ENCODE measurements at regions not wholly inside any gene's neighbourhood (a gene's known extent, or its start where the extent isn't known, plus 50 kb on each side); places are given as distances from the start of the nearest gene placed in this dataset.

GRCh38 chr2:3112131-3112530 is 265.5 kb downstream of the EIPR1 start:
- no peaks in the 10 kb centered on the region for H3K36me3 ChIP-seq (ENCODE audit: low read depth)
- TF ChIP-seq, protein P1, sequence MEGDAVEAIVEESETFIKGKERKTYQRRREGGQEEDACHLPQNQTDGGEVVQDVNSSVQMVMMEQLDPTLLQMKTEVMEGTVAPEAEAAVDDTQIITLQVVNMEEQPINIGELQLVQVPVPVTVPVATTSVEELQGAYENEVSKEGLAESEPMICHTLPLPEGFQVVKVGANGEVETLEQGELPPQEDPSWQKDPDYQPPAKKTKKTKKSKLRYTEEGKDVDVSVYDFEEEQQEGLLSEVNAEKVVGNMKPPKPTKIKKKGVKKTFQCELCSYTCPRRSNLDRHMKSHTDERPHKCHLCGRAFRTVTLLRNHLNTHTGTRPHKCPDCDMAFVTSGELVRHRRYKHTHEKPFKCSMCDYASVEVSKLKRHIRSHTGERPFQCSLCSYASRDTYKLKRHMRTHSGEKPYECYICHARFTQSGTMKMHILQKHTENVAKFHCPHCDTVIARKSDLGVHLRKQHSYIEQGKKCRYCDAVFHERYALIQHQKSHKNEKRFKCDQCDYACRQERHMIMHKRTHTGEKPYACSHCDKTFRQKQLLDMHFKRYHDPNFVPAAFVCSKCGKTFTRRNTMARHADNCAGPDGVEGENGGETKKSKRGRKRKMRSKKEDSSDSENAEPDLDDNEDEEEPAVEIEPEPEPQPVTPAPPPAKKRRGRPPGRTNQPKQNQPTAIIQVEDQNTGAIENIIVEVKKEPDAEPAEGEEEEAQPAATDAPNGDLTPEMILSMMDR (IDR thresholded peaks at IDR 0.05), result no peak
- H3K4me3 ChIP-seq, result no peak overlapping the region
- intact Hi-C loops (cut with DNase I, micrococcal nuclease), result no loop called here
- H3K9me3 ChIP-seq, result no peaks in the 10 kb centered on the region
- ATAC-seq, result no peak
- DNase-seq, result no peak
- H3K4me1 ChIP-seq (ENCODE audit: low read depth), result no peaks in the 10 kb centered on the region

- intact Hi-C loops (cut with DNase I, micrococcal nuclease), result no loop called here
- Histone ChIP-seq H3K9me3 (no peaks in the 10 kb centered on the region), H3K4me3 (no peak overlapping the region), H3K36me3 (ENCODE audit: low read depth) (no peaks in the 10 kb centered on the region), H3K4me1 (ENCODE audit: low read depth) (no peaks in the 10 kb centered on the region)
- DNase-seq (no peak), ATAC-seq (no peak)
- TF ChIP-seq, protein P1 (IDR thresholded peaks at IDR 0.05), result no peak
These were observed 266.5 kb downstream of the EIPR1 start for GRCh38 chr2:3110994-3111666.

- TF ChIP-seq, protein P1 (IDR thresholded peaks at IDR 0.05), result no peak
- H3K36me3 ChIP-seq (ENCODE audit: low read depth), result no peaks in the 10 kb centered on the region
- no peak for DNase-seq
- intact Hi-C loops (cut with DNase I, micrococcal nuclease), result no loop called here
- H3K4me3 ChIP-seq, result no peak overlapping the region
- no peaks in the 10 kb centered on the region for H3K9me3 ChIP-seq
- H3K4me1 ChIP-seq (ENCODE audit: low read depth), result no peaks in the 10 kb centered on the region
- no peak for ATAC-seq
These were observed 267.1 kb downstream of the EIPR1 start for GRCh38 chr2:3110555-3110954.

GRCh38 chr2:3108710-3109702 is 268.6 kb downstream of the EIPR1 start:
- no peak for ATAC-seq
- no peak overlapping the region for H3K4me3 ChIP-seq

DNA sequence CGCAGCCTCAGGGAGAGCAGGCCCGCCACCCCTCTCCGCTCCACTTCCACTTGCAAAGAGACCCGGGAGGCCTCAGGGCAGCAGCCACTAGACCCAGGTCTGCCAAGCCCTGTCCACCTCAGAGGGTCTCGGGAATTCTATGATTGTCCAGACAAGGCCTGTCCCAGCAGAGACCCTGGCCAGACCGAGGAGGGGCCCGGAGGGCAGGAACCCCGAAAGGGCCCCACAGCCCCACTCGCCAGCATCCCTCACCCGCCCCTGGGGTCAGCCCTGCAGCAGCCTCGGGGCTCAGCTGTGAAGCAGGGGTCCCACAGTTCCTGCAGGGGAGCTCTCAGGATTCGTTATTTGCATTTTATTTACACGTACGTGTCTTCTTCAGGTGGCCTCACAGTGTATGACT is 269.5 kb downstream of the EIPR1 start:
- H3K4me1 ChIP-seq (ENCODE audit: low read depth), result no peaks in the 10 kb centered on the region
- H3K4me3 ChIP-seq, result no peak overlapping the region
- intact Hi-C loops (cut with DNase I, micrococcal nuclease), result no loop called here
- H3K9me3 ChIP-seq, result no peaks in the 10 kb centered on the region
- ATAC-seq, result no peak
- TF ChIP-seq, protein P1 (IDR thresholded peaks at IDR 0.05), result no peak
- H3K36me3 ChIP-seq (ENCODE audit: low read depth), result no peaks in the 10 kb centered on the region
- DNase-seq, result no peak

More at GRCh38 chr2:3108710-3109702, 268.6 kb downstream of the EIPR1 start:
- Histone ChIP-seq H3K36me3 (ENCODE audit: low read depth) (no peaks in the 10 kb centered on the region), H3K9me3 (no peaks in the 10 kb centered on the region), H3K4me1 (ENCODE audit: low read depth) (no peaks in the 10 kb centered on the region)
- TF ChIP-seq, protein P1 (IDR thresholded peaks at IDR 0.05), result no peak
- no peak for DNase-seq
- intact Hi-C loops (cut with DNase I, micrococcal nuclease), result no loop called here

All from mucosa of descending colon (tissue), 3 donors.